Astrocyte (in vitro differentiated cells and primary cell): ENCODE measurements at regions not wholly inside any gene's neighbourhood (a gene's known extent, or its start where the extent isn't known, plus 50 kb on each side); places are given as distances from the start of the nearest gene placed in this dataset.
A peak's percentile ranks its signal among the peaks of the same experiment; 100 is the strongest.

ENCODE experiments used
- DNase-seq: peaks from one replicate; pipeline ENCODE4 v3.0.0-alpha.2; 2010; ENCODE audit warnings: low read depth
- FAIRE-seq: peaks from 2 replicates; lab custom pipeline; 2011; peaks lifted over from hg19 to GRCh38; lab: Jason Lieb, UNC
- H2AFZ ChIP-seq: 2 replicates; pipeline ENCODE4 v1.6.0; 2012; ENCODE audit warnings: low read depth, low read length, inconsistent platforms
- H3K27ac ChIP-seq: 2 replicates; pipeline ENCODE4 v1.5.1; 2011; ENCODE audit warnings: low read depth, low read length, inconsistent platforms
- H3K27me3 ChIP-seq: 2 replicates; pipeline ENCODE4 v1.6.0; 2011; ENCODE audit warnings: low read length, inconsistent platforms; ENCODE audit not compliant: insufficient read depth
- H3K36me3 ChIP-seq: 2 replicates; pipeline ENCODE4 v1.5.1; 2011; ENCODE audit warnings: low read length, inconsistent platforms; ENCODE audit not compliant: insufficient read depth
- H3K4me1 ChIP-seq: 2 replicates; pipeline ENCODE4 v1.5.1; 2011; ENCODE audit warnings: low read length, inconsistent platforms; ENCODE audit not compliant: insufficient read depth
- H3K4me2 ChIP-seq: 2 replicates; pipeline ENCODE4 v1.6.0; 2012; ENCODE audit warnings: low read length, inconsistent platforms
- H3K4me3 ChIP-seq: 2 replicates; pipeline ENCODE4 v1.5.1; 2011; ENCODE audit warnings: low read depth, mild to moderate bottlenecking, low read length, inconsistent platforms; ENCODE audit not compliant: insufficient read depth
- H3K79me2 ChIP-seq: 2 replicates; pipeline ENCODE4 v1.6.0; 2012; ENCODE audit warnings: mild to moderate bottlenecking, low read length, inconsistent platforms; ENCODE audit not compliant: insufficient read depth
- H3K9ac ChIP-seq: 2 replicates; pipeline ENCODE4 v1.6.0; 2012; ENCODE audit warnings: mild to moderate bottlenecking, low read length, inconsistent platforms
- H3K9me3 ChIP-seq: 2 replicates; pipeline ENCODE4 v1.5.1; 2012; ENCODE audit warnings: low read depth, mild to moderate bottlenecking, low read length, inconsistent platforms; ENCODE audit not compliant: insufficient read depth
- H4K20me1 ChIP-seq: 2 replicates; pipeline ENCODE4 v1.6.0; 2012; ENCODE audit warnings: low read length, inconsistent platforms; ENCODE audit not compliant: insufficient read depth
- H3K27ac Mint-ChIP-seq: one replicate; pipeline ENCODE4 v1.8.0; 2021; ENCODE audit warnings: mild to moderate bottlenecking, mixed read lengths; ENCODE audit not compliant: unreplicated experiment
- H3K27me3 Mint-ChIP-seq: one replicate; pipeline ENCODE4 v1.8.0; 2021; ENCODE audit warnings: low read depth, mixed read lengths; ENCODE audit not compliant: unreplicated experiment
- H3K36me3 Mint-ChIP-seq: one replicate; pipeline ENCODE4 v1.8.0; 2021; ENCODE audit warnings: low read depth, mixed read lengths; ENCODE audit not compliant: unreplicated experiment
- H3K4me1 Mint-ChIP-seq: one replicate; pipeline ENCODE4 v1.8.0; 2021; ENCODE audit warnings: low read depth, mixed read lengths; ENCODE audit not compliant: unreplicated experiment
- H3K4me3 Mint-ChIP-seq: one replicate; pipeline ENCODE4 v1.8.0; 2021; ENCODE audit warnings: mild to moderate bottlenecking, moderate library complexity, mixed read lengths; ENCODE audit not compliant: unreplicated experiment
- H3K9me3 Mint-ChIP-seq: one replicate; pipeline ENCODE4 v1.8.0; 2021; ENCODE audit warnings: mild to moderate bottlenecking, mixed read lengths; ENCODE audit not compliant: unreplicated experiment
- CTCF ChIP-seq: IDR thresholded peaks from 2 replicates; pipeline ENCODE4 v1.5.1; 2011; ENCODE audit warnings: low read depth, mild to moderate bottlenecking, inconsistent platforms, low read length, moderate library complexity; ENCODE audit not compliant: insufficient read depth
- EZH2 ChIP-seq: IDR thresholded peaks from 2 replicates; pipeline ENCODE4 v1.6.1; 2012; ENCODE audit warnings: mild to moderate bottlenecking, low read length, inconsistent platforms; ENCODE audit not compliant: insufficient read depth

- no peaks in the 10 kb centered on the region for H3K4me1 Mint-ChIP-seq
- Histone ChIP-seq H3K79me2 (no peaks in the 10 kb centered on the region), H3K9ac (no peak overlapping the region), H2AFZ (no peak overlapping the region), H3K4me2 (no peak overlapping the region), H3K4me3 (no peak overlapping the region), H3K27ac (no peak overlapping the region), H3K36me3 (no peaks in the 10 kb centered on the region), H3K9me3 (no peaks in the 10 kb centered on the region), H3K27me3 (no peaks in the 10 kb centered on the region), H4K20me1 (no peaks in the 10 kb centered on the region), H3K4me1 (no peaks in the 10 kb centered on the region)
- DNase-seq (peak; percentile 75), FAIRE-seq (no peak)
- no peak overlapping the region for H3K4me3 Mint-ChIP-seq
- TF ChIP-seq EZH2 (no peak), CTCF (no peak)
- H3K27me3 Mint-ChIP-seq: peaks cover 4% of the 10 kb centered on the region
- no peaks in the 10 kb centered on the region for H3K36me3 Mint-ChIP-seq
- no peak overlapping the region for H3K27ac Mint-ChIP-seq
- peaks cover 3% of the 10 kb centered on the region for H3K9me3 Mint-ChIP-seq
Observed at GRCh38 chr16:26905336-26905735, 161.4 kb upstream of the C16orf82 start.

GRCh38 chr16:26909623-26910022, 157.1 kb upstream of the C16orf82 start:
- DNase-seq (no peak), FAIRE-seq (no peak)
- H3K9me3 Mint-ChIP-seq: peaks cover 3% of the 10 kb centered on the region
- Histone ChIP-seq H3K27me3 (no peaks in the 10 kb centered on the region), H3K4me1 (no peaks in the 10 kb centered on the region), H4K20me1 (no peaks in the 10 kb centered on the region), H3K9ac (no peak overlapping the region), H3K27ac (no peak overlapping the region), H3K4me2 (no peak overlapping the region), H3K36me3 (no peaks in the 10 kb centered on the region), H3K4me3 (no peak overlapping the region), H3K79me2 (no peaks in the 10 kb centered on the region), H3K9me3 (no peaks in the 10 kb centered on the region), H2AFZ (no peak overlapping the region)
- no peaks in the 10 kb centered on the region for H3K36me3 Mint-ChIP-seq
- no peak overlapping the region for H3K4me3 Mint-ChIP-seq
- no peaks in the 10 kb centered on the region for H3K4me1 Mint-ChIP-seq
- no peak for TF ChIP-seq CTCF
- peaks cover 4% of the 10 kb centered on the region for H3K27me3 Mint-ChIP-seq
- H3K27ac Mint-ChIP-seq: no peak overlapping the region

- DNase-seq (no peak), FAIRE-seq (no peak)
- Histone ChIP-seq H3K4me2 (no peak overlapping the region), H3K36me3 (no peaks in the 10 kb centered on the region), H3K79me2 (no peaks in the 10 kb centered on the region), H3K9ac (no peak overlapping the region), H4K20me1 (no peaks in the 10 kb centered on the region), H3K27ac (no peak overlapping the region), H2AFZ (no peak overlapping the region), H3K4me1 (no peaks in the 10 kb centered on the region), H3K4me3 (no peak overlapping the region), H3K9me3 (no peaks in the 10 kb centered on the region), H3K27me3 (no peaks in the 10 kb centered on the region)
- TF ChIP-seq CTCF (no peak), EZH2 (no peak)
- Mint-ChIP-seq H3K27me3 (peaks cover 4% of the 10 kb centered on the region), H3K9me3 (peaks cover 3% of the 10 kb centered on the region), H3K4me3 (no peak overlapping the region), H3K36me3 (no peaks in the 10 kb centered on the region), H3K27ac (no peak overlapping the region), H3K4me1 (no peaks in the 10 kb centered on the region)
Observed at GRCh38 chr16:26911436-26911835, 155.3 kb upstream of the C16orf82 start.
